ENCODE measurements at regions not wholly inside any gene's neighbourhood (a gene's known extent, or its start where the extent isn't known, plus 50 kb on each side); places are given as distances from the start of the nearest gene placed in this dataset.

- no peak overlapping the region for H3K4me3 ChIP-seq (ENCODE audit: insufficient read depth, low read depth, low read length)
- H3K36me3 ChIP-seq (replicated peaks; ENCODE audit: control insufficient read depth, insufficient read depth, low read length) = no peaks in the 10 kb centered on the region
- no peaks in the 10 kb centered on the region for H3K27me3 ChIP-seq (ENCODE audit: control insufficient read depth, insufficient read depth, low read length)
- no peak for DNase-seq
Observed at GRCh38 chr1:222240536-222241181, 307.2 kb downstream of the HHIPL2 start.

- Histone ChIP-seq H3K27me3 (ENCODE audit: control insufficient read depth, insufficient read depth, low read length) (no peaks in the 10 kb centered on the region), H3K4me3 (ENCODE audit: insufficient read depth, low read depth, low read length) (no peak overlapping the region), H3K36me3 (replicated peaks; ENCODE audit: control insufficient read depth, insufficient read depth, low read length) (no peaks in the 10 kb centered on the region)
- DNase-seq = no peak
Observed at GRCh38 chr1:222239130-222239529, 308.8 kb downstream of the HHIPL2 start.

DNA sequence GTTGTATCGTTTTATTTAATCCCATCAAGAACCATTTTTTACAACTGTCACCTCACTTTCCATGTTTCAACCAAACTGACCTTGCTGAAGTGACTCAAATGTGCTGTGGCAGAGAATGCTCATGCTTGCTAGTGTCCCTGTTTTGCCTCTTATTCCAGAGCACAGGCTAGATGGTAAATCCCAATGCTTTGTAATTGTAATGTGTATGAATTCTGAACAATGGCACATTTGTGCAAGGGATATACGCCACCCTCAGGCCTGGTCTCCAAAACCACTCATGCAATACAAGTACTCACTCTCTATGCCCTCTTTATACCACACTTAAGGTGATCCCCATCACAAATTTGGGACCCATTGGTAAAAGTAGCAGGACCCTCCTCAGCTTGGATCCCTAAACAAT, 313.6 kb downstream of the HHIPL2 start:
- no peak for DNase-seq
- Histone ChIP-seq H3K27me3 (ENCODE audit: control insufficient read depth, insufficient read depth, low read length) (no peaks in the 10 kb centered on the region), H3K36me3 (replicated peaks; ENCODE audit: control insufficient read depth, insufficient read depth, low read length) (no peaks in the 10 kb centered on the region)

GRCh38 chr1:222233444-222234158, 314.3 kb downstream of the HHIPL2 start:
- no peaks in the 10 kb centered on the region for H3K36me3 ChIP-seq (replicated peaks; ENCODE audit: control insufficient read depth, insufficient read depth, low read length)
- DNase-seq = no peak
- H3K4me3 ChIP-seq (ENCODE audit: insufficient read depth, low read depth, low read length) = no peak overlapping the region
- no peaks in the 10 kb centered on the region for H3K27me3 ChIP-seq (ENCODE audit: control insufficient read depth, insufficient read depth, low read length)

More for the DNA sequence above, 313.6 kb downstream of the HHIPL2 start:
- H3K4me3 ChIP-seq (ENCODE audit: insufficient read depth, low read depth, low read length) = no peak overlapping the region

DNA sequence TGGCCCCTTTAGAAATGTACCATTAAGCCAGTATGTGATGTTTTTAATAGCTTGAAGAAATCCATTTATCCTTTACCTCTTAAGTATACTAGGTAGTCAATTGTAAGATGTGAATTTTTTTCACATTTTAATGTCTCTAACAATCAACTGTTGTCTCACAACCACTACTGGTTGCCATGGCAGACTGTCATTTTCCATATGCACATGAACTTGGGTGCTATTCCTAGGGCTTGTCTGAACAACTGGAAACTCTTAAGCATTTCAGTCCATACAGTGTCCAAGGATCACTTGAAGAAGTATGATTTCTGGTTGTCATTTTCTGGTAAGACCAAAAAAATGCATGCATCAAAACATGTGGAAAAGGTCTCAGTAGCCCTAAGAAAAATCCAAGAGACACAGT, 315.1 kb downstream of the HHIPL2 start:
- H3K27me3 ChIP-seq (ENCODE audit: control insufficient read depth, insufficient read depth, low read length) = no peaks in the 10 kb centered on the region
- no peak for DNase-seq
- no peak overlapping the region for H3K4me3 ChIP-seq (ENCODE audit: insufficient read depth, low read depth, low read length)

DNA sequence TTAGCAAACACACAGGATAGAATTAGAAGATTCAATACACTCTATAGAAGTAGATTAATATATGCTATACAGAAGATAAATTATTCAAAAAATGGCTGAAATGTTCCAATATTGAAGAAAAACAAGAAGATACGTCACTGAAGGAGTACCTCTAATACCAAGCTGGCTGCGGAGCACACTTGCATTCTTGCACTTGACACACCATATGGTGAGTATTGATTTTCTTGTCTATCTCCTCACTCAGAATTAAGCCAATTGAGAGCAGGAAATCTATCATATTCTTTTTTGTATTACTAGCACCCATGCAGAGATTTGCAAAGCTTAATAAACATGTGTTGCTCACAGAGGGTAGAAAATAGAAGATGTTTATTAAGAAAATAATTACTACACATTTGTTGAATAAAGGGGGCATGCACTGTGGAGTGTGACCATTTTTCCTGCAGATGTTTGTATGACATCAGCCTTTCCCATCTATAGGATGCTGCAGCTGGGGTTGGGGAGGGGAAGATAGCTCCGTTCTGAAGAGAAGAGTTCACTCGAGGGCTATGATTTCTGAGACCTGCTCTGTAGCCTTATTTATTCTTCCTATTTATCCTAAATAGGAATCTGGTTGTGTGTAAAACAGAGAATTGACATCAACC, 318.1 kb downstream of the HHIPL2 start:
- H3K36me3 ChIP-seq (replicated peaks; ENCODE audit: control insufficient read depth, insufficient read depth, low read length) = no peaks in the 10 kb centered on the region
- H3K27me3 ChIP-seq (ENCODE audit: control insufficient read depth, insufficient read depth, low read length) = no peaks in the 10 kb centered on the region
- no peak overlapping the region for H3K4me3 ChIP-seq (ENCODE audit: insufficient read depth, low read depth, low read length)
- no peak for DNase-seq

More for the DNA sequence above, 315.1 kb downstream of the HHIPL2 start:
- no peaks in the 10 kb centered on the region for H3K36me3 ChIP-seq (replicated peaks; ENCODE audit: control insufficient read depth, insufficient read depth, low read length)

DNA sequence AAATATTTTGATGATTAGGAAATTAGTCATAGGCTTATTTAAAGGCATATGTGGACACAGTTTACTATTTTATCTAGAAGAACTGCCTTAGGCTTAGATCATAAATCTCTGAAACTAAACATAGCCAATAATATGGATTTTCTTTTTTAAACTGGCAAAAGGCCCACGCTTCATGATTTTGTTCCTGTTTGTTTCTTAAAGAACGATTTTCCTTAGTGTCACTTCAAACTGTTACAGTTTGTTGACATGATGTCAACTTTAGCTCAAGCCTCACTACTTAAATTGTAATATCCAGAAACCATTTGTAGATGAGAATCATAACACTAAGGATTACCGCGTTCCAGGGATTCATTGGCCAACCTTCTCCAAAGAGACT, 322.6 kb downstream of the HHIPL2 start:
- DNase-seq = no peak
- H3K36me3 ChIP-seq (replicated peaks; ENCODE audit: control insufficient read depth, insufficient read depth, low read length) = no peaks in the 10 kb centered on the region
- H3K27me3 ChIP-seq (ENCODE audit: control insufficient read depth, insufficient read depth, low read length) = no peaks in the 10 kb centered on the region
- H3K4me3 ChIP-seq (ENCODE audit: insufficient read depth, low read depth, low read length) = no peak overlapping the region

DNA sequence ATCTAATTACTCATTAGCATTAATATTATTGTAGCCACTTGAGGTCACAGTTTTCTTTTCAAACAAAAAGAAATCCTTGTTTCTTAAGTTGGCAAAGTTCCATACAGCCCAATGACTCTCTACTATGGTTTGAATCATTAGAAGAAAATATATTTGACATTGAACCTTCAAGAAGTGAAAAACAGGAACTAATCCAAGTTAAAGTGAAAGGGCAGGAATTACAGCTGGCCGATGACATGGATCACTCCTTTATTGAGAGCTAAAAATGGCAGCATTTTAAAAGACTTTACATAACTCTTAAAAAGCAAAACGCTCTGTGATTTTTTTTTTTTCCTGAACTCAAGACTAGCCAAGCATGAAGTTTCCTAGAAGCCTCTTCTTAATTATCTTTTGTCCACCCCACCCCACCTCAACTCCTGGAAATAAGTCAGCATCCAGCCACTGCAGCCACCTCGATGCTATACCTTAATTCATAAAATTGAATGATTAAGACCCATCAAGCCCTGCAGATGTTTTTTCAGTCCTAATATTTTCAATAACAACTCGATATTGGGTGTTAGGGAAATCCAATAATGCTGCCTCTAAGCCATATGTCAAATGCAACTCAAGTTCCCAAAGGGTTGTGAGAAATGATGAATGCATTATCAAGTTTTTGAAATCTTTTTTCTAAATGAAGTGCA, 323.1 kb downstream of the HHIPL2 start:
- Histone ChIP-seq H3K27me3 (ENCODE audit: control insufficient read depth, insufficient read depth, low read length) (no peaks in the 10 kb centered on the region), H3K4me3 (ENCODE audit: insufficient read depth, low read depth, low read length) (no peak overlapping the region), H3K36me3 (replicated peaks; ENCODE audit: control insufficient read depth, insufficient read depth, low read length) (no peaks in the 10 kb centered on the region)
- no peak for DNase-seq

- H3K4me3 ChIP-seq (ENCODE audit: insufficient read depth, low read depth, low read length) = no peak overlapping the region
- no peaks in the 10 kb centered on the region for H3K27me3 ChIP-seq (ENCODE audit: control insufficient read depth, insufficient read depth, low read length)
- H3K36me3 ChIP-seq (replicated peaks; ENCODE audit: control insufficient read depth, insufficient read depth, low read length) = no peaks in the 10 kb centered on the region
- no peak for DNase-seq
Observed at GRCh38 chr1:222224156-222224555, 323.7 kb downstream of the HHIPL2 start.

GRCh38 chr1:222223010-222223409, 324.9 kb downstream of the HHIPL2 start:
- Histone ChIP-seq H3K36me3 (replicated peaks; ENCODE audit: control insufficient read depth, insufficient read depth, low read length) (no peaks in the 10 kb centered on the region), H3K4me3 (ENCODE audit: insufficient read depth, low read depth, low read length) (no peak overlapping the region), H3K27me3 (ENCODE audit: control insufficient read depth, insufficient read depth, low read length) (no peaks in the 10 kb centered on the region)
- peak; percentile 8 for DNase-seq

GRCh38 chr1:222216255-222216754, 331.6 kb downstream of the HHIPL2 start:
- no peaks in the 10 kb centered on the region for H3K27me3 ChIP-seq (ENCODE audit: control insufficient read depth, insufficient read depth, low read length)
- H3K4me3 ChIP-seq (ENCODE audit: insufficient read depth, low read depth, low read length) = no peak overlapping the region
- H3K36me3 ChIP-seq (replicated peaks; ENCODE audit: control insufficient read depth, insufficient read depth, low read length) = no peaks in the 10 kb centered on the region
- no peak for DNase-seq

- Histone ChIP-seq H3K4me3 (ENCODE audit: insufficient read depth, low read depth, low read length) (no peak overlapping the region), H3K27me3 (ENCODE audit: control insufficient read depth, insufficient read depth, low read length) (no peaks in the 10 kb centered on the region), H3K36me3 (replicated peaks; ENCODE audit: control insufficient read depth, insufficient read depth, low read length) (no peaks in the 10 kb centered on the region)
- no peak for DNase-seq
Observed at GRCh38 chr1:222210776-222211175, 337.1 kb downstream of the HHIPL2 start.

- Histone ChIP-seq H3K27me3 (ENCODE audit: control insufficient read depth, insufficient read depth, low read length) (no peaks in the 10 kb centered on the region), H3K4me3 (ENCODE audit: insufficient read depth, low read depth, low read length) (no peak overlapping the region), H3K36me3 (replicated peaks; ENCODE audit: control insufficient read depth, insufficient read depth, low read length) (no peaks in the 10 kb centered on the region)
- DNase-seq = no peak
Observed at GRCh38 chr1:222204475-222204874, 343.4 kb downstream of the HHIPL2 start.

DNA sequence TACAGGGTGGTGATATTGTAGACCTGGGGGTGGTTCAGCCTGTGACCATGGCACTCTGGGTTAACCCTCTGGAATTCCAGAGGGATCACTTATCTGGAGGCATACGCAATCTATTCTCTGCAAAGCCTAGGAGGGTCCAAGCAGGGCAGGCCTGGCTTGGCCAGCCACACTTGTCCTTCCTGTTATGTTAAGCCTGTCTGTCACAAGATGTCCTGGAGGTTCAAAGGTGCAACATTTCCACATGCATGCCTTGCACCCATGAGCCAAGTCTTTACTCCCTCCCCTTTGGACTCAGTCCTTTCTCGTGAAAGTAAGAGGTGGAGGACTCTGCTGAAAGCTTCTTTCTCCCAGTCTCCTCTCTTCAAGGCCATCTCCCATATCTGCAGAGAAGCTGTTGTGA, 345.1 kb downstream of the HHIPL2 start:
- Histone ChIP-seq H3K4me3 (ENCODE audit: insufficient read depth, low read depth, low read length) (no peak overlapping the region), H3K36me3 (replicated peaks; ENCODE audit: control insufficient read depth, insufficient read depth, low read length) (no peaks in the 10 kb centered on the region), H3K27me3 (ENCODE audit: control insufficient read depth, insufficient read depth, low read length) (no peaks in the 10 kb centered on the region)
- DNase-seq = no peak

Data from H7 (cell line).